LNCAP (cell line): ENCODE measurements at regions not wholly inside any gene's neighbourhood (a gene's known extent, or its start where the extent isn't known, plus 50 kb on each side); places are given as distances from the start of the nearest gene placed in this dataset.
A peak's percentile ranks its signal among the peaks of the same experiment; 100 is the strongest.

Experiments used
- CTCF ChIP-seq: fragments of 450-650 bp; IDR thresholded peaks from 2 replicates; pipeline ENCODE4 v1.5.1; 2017; ENCODE audit warnings: mild to moderate bottlenecking

- TF ChIP-seq CTCF, result no peak
Measured at GRCh38 chr5:148725675-148726074, 71.3 kb upstream of the HTR4 start.

GRCh38 chr5:148729182-148729581, 74.9 kb upstream of the HTR4 start:
- no peak for TF ChIP-seq CTCF

- no peak for TF ChIP-seq CTCF
Measured at GRCh38 chr5:148730270-148730669, 75.9 kb upstream of the HTR4 start.

GRCh38 chr5:148730942-148731898, 76.9 kb upstream of the HTR4 start:
- TF ChIP-seq CTCF, result peak; percentile 98

- no peak for TF ChIP-seq CTCF
Measured at GRCh38 chr5:148732692-148733091, 78.4 kb upstream of the HTR4 start.

- TF ChIP-seq CTCF, result peak; percentile 66
Measured at GRCh38 chr5:148733601-148734438, 79.5 kb upstream of the HTR4 start.

- TF ChIP-seq CTCF, result no peak
Measured at GRCh38 chr5:148734518-148734917, 80.2 kb upstream of the HTR4 start.
